Activated CD8-positive, alpha-beta T cell treated with anti-CD3 and anti-CD28 coated beads for 36 hours (primary cell): ENCODE measurements at regions not wholly inside any gene's neighbourhood (a gene's known extent, or its start where the extent isn't known, plus 50 kb on each side); places are given as distances from the start of the nearest gene placed in this dataset.

Experiments used
- ATAC-seq: fragments of 200-7000 bp; cut with Tn5 transposase; one replicate; pipeline ENCODE4 v1.10.0; 2021; ENCODE audit warnings: mild to moderate bottlenecking, moderate library complexity
- CTCF ChIA-PET: fragments of 350-600 bp; sonication (Branson Sonifier 250); formaldehyde crosslinking; loops from one replicate; lab custom pipeline; 2021; ENCODE audit warnings: antibody characterized with exemption; lab: Charles Lee
- POLR2A ChIA-PET: fragments of 350-600 bp; sonication (Branson Sonifier 250); formaldehyde crosslinking; loops from one replicate; lab custom pipeline; 2021; ENCODE audit warnings: antibody characterized with exemption; lab: Charles Lee
- DNase-seq: peaks from one replicate; pipeline ENCODE4 v3.0.0-alpha.2; 2020
- H3K27ac Mint-ChIP-seq: one replicate; pipeline ENCODE4 v1.8.0; 2021; ENCODE audit warnings: mild to moderate bottlenecking, mixed read lengths
- H3K27me3 Mint-ChIP-seq: one replicate; pipeline ENCODE4 v1.8.0; 2021; ENCODE audit warnings: mixed read lengths
- H3K36me3 Mint-ChIP-seq: one replicate; pipeline ENCODE4 v1.8.0; 2021; ENCODE audit warnings: low read depth, mixed read lengths
- H3K4me1 Mint-ChIP-seq: one replicate; pipeline ENCODE4 v1.8.0; 2021; ENCODE audit warnings: low read depth, mixed read lengths
- H3K4me3 Mint-ChIP-seq: one replicate; pipeline ENCODE4 v1.8.0; 2021; ENCODE audit warnings: mild to moderate bottlenecking, moderate library complexity, mixed read lengths
- H3K9me3 Mint-ChIP-seq: one replicate; pipeline ENCODE4 v1.8.0; 2021; ENCODE audit warnings: mixed read lengths
- CTCF ChIP-seq: fragments of 200-600 bp; IDR thresholded peaks from one replicate; pipeline ENCODE4 v1.8.0; 2022; ENCODE audit warnings: antibody characterized with exemption, mild to moderate bottlenecking
- intact Hi-C: fragments of 100-400 bp; cut with micrococcal nuclease; formaldehyde crosslinking; loops from one replicate; pipeline ENCODE4 v1.10.0; 2022

GRCh38 chr3:124456506-124456905 is 273.7 kb upstream of the UMPS start:
- Mint-ChIP-seq H3K9me3 (no peaks in the 10 kb centered on the region), H3K36me3 (no peaks in the 10 kb centered on the region), H3K4me3 (no peak overlapping the region), H3K27me3 (peaks cover 9% of the 10 kb centered on the region), H3K4me1 (no peaks in the 10 kb centered on the region), H3K27ac (no peak overlapping the region)
- ATAC-seq (no peak), DNase-seq (no peak)
- ChIA-PET CTCF (interaction anchor here (1.6 kb wide), 1 partner anchor 17 kb away, joined by 4 read pairs; no protein-coding TSS in a partner anchor), POLR2A (no interaction called here)
- no peak for TF ChIP-seq CTCF
- intact Hi-C loops, result no loop called here

- H3K9me3 Mint-ChIP-seq, result no peaks in the 10 kb centered on the region
- ATAC-seq (no peak), DNase-seq (no peak)
- H3K4me1 Mint-ChIP-seq, result no peaks in the 10 kb centered on the region
- no peak for TF ChIP-seq CTCF
- no peaks in the 10 kb centered on the region for H3K36me3 Mint-ChIP-seq
- peaks cover 9% of the 10 kb centered on the region for H3K27me3 Mint-ChIP-seq
- no peak overlapping the region for H3K27ac Mint-ChIP-seq
- intact Hi-C loops, result loop anchor here (10.0 kb wide), 1 partner anchor 105 kb away; no protein-coding TSS in a partner anchor
- H3K4me3 Mint-ChIP-seq, result no peak overlapping the region
- ChIA-PET CTCF (interaction anchor here (1.8 kb wide), 2 partner anchors 9 to 101 kb away, joined by 4 to 5 read pairs; no protein-coding TSS in a partner anchor), POLR2A (no interaction called here)
These were observed 270.6 kb upstream of the UMPS start for GRCh38 chr3:124459678-124460077.

GRCh38 chr3:124461126-124461525 is 269.1 kb upstream of the UMPS start:
- no peak overlapping the region for H3K4me3 Mint-ChIP-seq
- no peak for TF ChIP-seq CTCF
- ATAC-seq (no peak), DNase-seq (no peak)
- intact Hi-C loops, result loop anchor here (10.0 kb wide), 1 partner anchor 106 kb away; no protein-coding TSS in a partner anchor
- POLR2A ChIA-PET, result no interaction called here
- peaks cover 8% of the 10 kb centered on the region for H3K27me3 Mint-ChIP-seq
- no peak overlapping the region for H3K27ac Mint-ChIP-seq
- no peaks in the 10 kb centered on the region for H3K36me3 Mint-ChIP-seq
- H3K9me3 Mint-ChIP-seq, result no peaks in the 10 kb centered on the region
- no peaks in the 10 kb centered on the region for H3K4me1 Mint-ChIP-seq
- CTCF ChIA-PET, result interaction anchor here (1.6 kb wide), 1 partner anchor 32 kb away, joined by 3 read pairs; no protein-coding TSS in a partner anchor

- Mint-ChIP-seq H3K9me3 (no peaks in the 10 kb centered on the region), H3K36me3 (no peaks in the 10 kb centered on the region), H3K4me3 (no peak overlapping the region), H3K27me3 (peaks cover 11% of the 10 kb centered on the region), H3K27ac (no peak overlapping the region), H3K4me1 (no peaks in the 10 kb centered on the region)
- intact Hi-C loops, result loop anchor here (10.0 kb wide), 1 partner anchor 107 kb away; no protein-coding TSS in a partner anchor
- DNase-seq (no peak), ATAC-seq (no peak)
- POLR2A ChIA-PET, result no interaction called here
- TF ChIP-seq CTCF, result no peak
- CTCF ChIA-PET, result interaction anchor here (1.6 kb wide), 1 partner anchor 33 kb away, joined by 3 read pairs; no protein-coding TSS in a partner anchor
These were observed 268.2 kb upstream of the UMPS start for GRCh38 chr3:124461838-124462632.

GRCh38 chr3:124463234-124463633 is 267.0 kb upstream of the UMPS start:
- no peak for TF ChIP-seq CTCF
- Mint-ChIP-seq H3K36me3 (no peaks in the 10 kb centered on the region), H3K9me3 (no peaks in the 10 kb centered on the region), H3K4me1 (no peaks in the 10 kb centered on the region), H3K27ac (no peak overlapping the region), H3K27me3 (peaks cover 10% of the 10 kb centered on the region), H3K4me3 (no peak overlapping the region)
- no peak for ATAC-seq
- no peak for DNase-seq
- intact Hi-C loops, result loop anchor here (10.0 kb wide), 1 partner anchor 108 kb away; no protein-coding TSS in a partner anchor
- ChIA-PET CTCF (no interaction called here), POLR2A (no interaction called here)
